GM12878 (cell line): ENCODE measurements at regions not wholly inside any gene's neighbourhood (a gene's known extent, or its start where the extent isn't known, plus 50 kb on each side); places are given as distances from the start of the nearest gene placed in this dataset.

Experiments
- ATAC-seq: fragments of 200-7000 bp; cut with Tn5 transposase; 3 replicates; pipeline ENCODE4 v1.9.1; 2020; ENCODE audit warnings: mild to moderate bottlenecking, moderate library complexity
- BruUV-seq: library from RNA; stranded (reverse); fragments of 400-500 nt; replicated peaks from 2 replicates; lab custom pipeline; 2021; lab: Mats Ljungman, UMichigan
- CTCF ChIA-PET: fragments of 300-600 bp; sonication (Branson Sonifier 250); formaldehyde crosslinking; extraction: SDS; loops from one replicate; lab custom pipeline; 2021; ENCODE audit warnings: inconsistent platforms; lab: Yijun Ruan, JAX
- POLR2A ChIA-PET: fragments of 350-600 bp; formaldehyde crosslinking; extraction: SDS; loops from one replicate; lab custom pipeline; 2021; ENCODE audit warnings: inconsistent platforms; lab: Charles Lee
- RAD21 ChIA-PET: fragments of 300-600 bp; sonication (Branson Sonifier 250); formaldehyde crosslinking; loops from one replicate; lab custom pipeline; 2023; ENCODE audit warnings: antibody characterized with exemption; ENCODE audit not compliant: unreplicated experiment; lab: Charles Lee
- SMC1A ChIA-PET: fragments of 300-600 bp; sonication (Branson Sonifier 250); formaldehyde crosslinking; loops from one replicate; lab custom pipeline; 2023; ENCODE audit not compliant: unreplicated experiment, uncharacterized antibody; lab: Charles Lee
- DNase-seq: peaks from one replicate; pipeline ENCODE4 v3.0.0-alpha.2; 2011; ENCODE audit warnings: low read depth, low spot score
- FAIRE-seq: peaks from 3 replicates; lab custom pipeline; 2011; peaks lifted over from hg19 to GRCh38; lab: Jason Lieb, UNC
- H2AFZ ChIP-seq: 2 replicates; pipeline ENCODE4 v1.6.0; 2011; ENCODE audit warnings: low read depth, low read length, control low read depth; ENCODE audit not compliant: control insufficient read depth
- H3K27ac ChIP-seq: 2 replicates; pipeline ENCODE4 v1.5.1; 2011; ENCODE audit warnings: control low read depth; ENCODE audit not compliant: control insufficient read depth, insufficient read depth
- H3K27me3 ChIP-seq, 2 experiments: replicated peaks in 1 of 2; 2 replicates each; pipeline versions ENCODE4 v1.6.0 to v1.6.1; 2011; ENCODE audit warnings: low read length in 1 of 2; ENCODE audit not compliant: control insufficient read depth in 2 of 2, insufficient read depth in 2 of 2
- H3K36me3 ChIP-seq, 2 experiments: 2 replicates each; pipeline ENCODE4 v1.5.1; 2011; ENCODE audit warnings: low read length in 1 of 2; ENCODE audit not compliant: control insufficient read depth in 2 of 2, insufficient read depth in 2 of 2
- H3K4me1 ChIP-seq: 2 replicates; pipeline ENCODE4 v1.6.1; 2011; ENCODE audit warnings: mild to moderate bottlenecking, low read length, moderate library complexity, mixed read lengths; ENCODE audit not compliant: control insufficient read depth, insufficient read depth
- H3K4me2 ChIP-seq: 2 replicates; pipeline ENCODE4 v1.6.0; 2011; ENCODE audit warnings: control low read depth; ENCODE audit not compliant: control insufficient read depth, insufficient read depth
- H3K4me3 ChIP-seq: fragments of 200-600 bp; sonication (generic); 2 replicates; pipeline ENCODE4 v1.5.1; 2016
- H3K79me2 ChIP-seq: 2 replicates; pipeline ENCODE4 v1.6.0; 2011; ENCODE audit warnings: low read length; ENCODE audit not compliant: control insufficient read depth, insufficient read depth
- H3K9ac ChIP-seq: 2 replicates; pipeline ENCODE4 v1.8.0; 2011; ENCODE audit warnings: low read length, control low read depth, mixed read lengths; ENCODE audit not compliant: control insufficient read depth, insufficient read depth
- H3K9me3 ChIP-seq: replicated peaks from 3 replicates; pipeline ENCODE4 v1.5.1; 2011; ENCODE audit warnings: mild to moderate bottlenecking, low read length; ENCODE audit not compliant: control insufficient read depth, insufficient read depth
- H4K20me1 ChIP-seq: 2 replicates; pipeline ENCODE4 v1.6.0; 2011; ENCODE audit not compliant: control insufficient read depth, insufficient read depth
- CTCF ChIP-seq, 3 experiments: IDR thresholded peaks in 2 of 3; conservative IDR thresholded peaks in 1 of 3; 2 replicates each; pipeline ENCODE4 v1.5.1; 2011; ENCODE audit warnings: low read depth in 3 of 3, low read length in 3 of 3, mild to moderate bottlenecking in 3 of 3, control low read depth in 2 of 3, moderate library complexity in 2 of 3, inconsistent platforms in 1 of 3, mixed read lengths in 1 of 3; ENCODE audit not compliant: control insufficient read depth in 2 of 3, insufficient read depth in 1 of 3; ENCODE audit errors: extremely low read depth in 1 of 3
- IKZF1 ChIP-seq: fragments of 450-650 bp; conservative IDR thresholded peaks from 2 replicates; pipeline ENCODE4 v1.6.1; 2017; ENCODE audit warnings: antibody characterized with exemption, mild to moderate bottlenecking
- KAT2A ChIP-seq: conservative IDR thresholded peaks from 2 replicates; pipeline ENCODE4 v1.6.1; 2011; ENCODE audit warnings: low read depth, low read length; ENCODE audit not compliant: control insufficient read depth
- MYB ChIP-seq: fragments of 150-350 bp; IDR thresholded peaks from 2 replicates; pipeline ENCODE4 v1.6.1; 2014; ENCODE audit warnings: mild to moderate bottlenecking, low read depth, low read length, borderline replicate concordance
- PRDM15 ChIP-seq: fragments of 450-650 bp; formaldehyde crosslinking; IDR thresholded peaks from 2 replicates; pipeline ENCODE4 v1.4.0; 2020; ENCODE audit warnings: mild to moderate bottlenecking, moderate library complexity
- RAD21 ChIP-seq: IDR thresholded peaks from 2 replicates; pipeline ENCODE4 v1.6.1; 2011; ENCODE audit warnings: mild to moderate bottlenecking, low read depth, low read length, moderate library complexity; ENCODE audit not compliant: insufficient read depth
- RUNX3 ChIP-seq: IDR thresholded peaks from 2 replicates; pipeline ENCODE4 v1.6.1; 2012; ENCODE audit warnings: low read length, inconsistent platforms
- WGBS: methylation state at CpG from one replicate; pipeline ENCODE4 v1.1.6; 2016; ENCODE audit warnings: low lambda C conversion rate; ENCODE audit not compliant: insufficient replicate concordance, insufficient coverage; ENCODE audit errors: missing lambda C conversion rate; 5-methylcytosine and 5-hydroxymethylcytosine counted together
- in situ Hi-C: fragments of 300-500 bp; cut with MboI; formaldehyde crosslinking; loops from 9 replicates; pipeline ENCODE4 v1.14.3; 2018; ENCODE audit warnings: mixed read lengths
- intact Hi-C: fragments of 100-400 bp; cut with micrococcal nuclease; formaldehyde crosslinking; loops from one replicate; pipeline ENCODE4 v1.14.2; 2022; ENCODE audit not compliant: unreplicated experiment

GRCh38 chr14:105974902-105975301 is 448.5 kb downstream of the TMEM121 start:
- intact Hi-C loops: no loop called here
- H3K9me3 ChIP-seq: no peaks in the 10 kb centered on the region
- no peak for DNase-seq
- H3K27ac ChIP-seq: no peak overlapping the region
- RAD21 ChIA-PET: no interaction called here
- TF ChIP-seq MYB (no peak), PRDM15 (CRISPR knock-in tag) (no peak), RAD21 (peak; percentile 61), IKZF1 (no peak), KAT2A (no peak), RUNX3 (peak; percentile 43), CTCF (IDR thresholded peaks at IDR 0.05 in 2 of 3, conservative IDR thresholded peaks at IDR 0.05 in 1 of 3; ENCODE audit: control insufficient read depth in 2 of 3, extremely low read depth in 1 of 3, insufficient read depth in 1 of 3, low read depth in 3 of 3, low read length in 3 of 3) (peak in 1 of 3 experiments; percentile 40; a peak in 3 of 6 replicates)
- TF ChIP-seq, all 136 proteins: peak for 3
- Histone ChIP-seq H3K79me2 (no peaks in the 10 kb centered on the region), H2AFZ (no peak overlapping the region), H3K4me1 (no peaks in the 10 kb centered on the region), H3K9ac (no peak overlapping the region), H3K27me3 (no peaks in the 10 kb centered on the region), H4K20me1 (no peaks in the 10 kb centered on the region), H3K36me3 (no peaks in the 10 kb centered on the region), H3K4me3 (no peak overlapping the region), H3K4me2 (no peak overlapping the region)
- FAIRE-seq (no peak), ATAC-seq (no peak)
- ChIA-PET SMC1A (no interaction called here), CTCF (no interaction called here), POLR2A (no interaction called here)
- no TSS peak for BruUV-seq
- in situ Hi-C loops: no loop called here
- WGBS: no CpG with 5 or more reads among the region's 6 CpGs
